HCEC 1CT (cell line): ENCODE measurements at regions not wholly inside any gene's neighbourhood (a gene's known extent, or its start where the extent isn't known, plus 50 kb on each side); places are given as distances from the start of the nearest gene placed in this dataset.

Experiments used
- DNase-seq: peaks from one replicate; pipeline ENCODE4 v3.0.0-alpha.2; 2017

- no peak for DNase-seq
These were observed 75.5 kb upstream of the BOD1 start for GRCh38 chr5:173691931-173692330.

DNA sequence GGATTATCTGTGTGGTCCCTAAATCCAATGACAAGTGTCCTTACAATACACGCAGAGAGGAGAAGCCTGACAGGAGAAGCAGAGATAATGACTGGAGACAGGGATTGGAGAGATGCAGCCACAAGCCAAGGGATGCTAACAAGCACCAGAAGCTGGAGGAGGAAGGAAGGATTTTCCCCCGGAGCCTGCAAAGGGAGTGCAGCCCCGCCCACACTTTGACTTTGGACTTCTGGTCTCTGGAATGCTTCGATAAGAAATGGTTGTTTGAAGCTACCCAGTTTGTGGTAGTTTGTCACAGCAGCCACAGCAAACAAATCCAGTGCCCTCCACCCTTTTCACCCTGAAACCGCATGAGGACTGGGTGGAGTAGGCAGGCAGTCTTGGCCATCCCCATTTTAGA is 77.2 kb upstream of the BOD1 start:
- DNase-seq = no peak

DNA sequence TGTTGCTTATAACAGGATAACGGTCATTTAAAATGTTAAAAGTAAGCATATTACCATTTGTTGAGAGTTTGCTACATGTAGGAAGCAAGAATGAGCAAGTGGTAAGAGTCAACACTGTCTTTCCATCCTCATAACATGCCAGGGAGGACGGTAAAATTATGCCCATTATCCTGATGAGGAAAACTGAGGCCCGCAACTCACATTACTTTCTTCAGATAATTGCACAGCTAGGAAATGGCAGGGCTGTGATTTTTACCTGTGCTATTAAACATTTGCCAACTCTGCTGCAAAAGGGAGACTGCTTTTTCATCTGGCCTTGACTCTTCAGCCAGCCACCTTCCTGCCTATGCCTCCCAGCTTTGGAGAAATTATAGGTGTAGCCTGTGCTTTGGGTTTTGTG is 79.8 kb upstream of the BOD1 start:
- no peak for DNase-seq

DNA sequence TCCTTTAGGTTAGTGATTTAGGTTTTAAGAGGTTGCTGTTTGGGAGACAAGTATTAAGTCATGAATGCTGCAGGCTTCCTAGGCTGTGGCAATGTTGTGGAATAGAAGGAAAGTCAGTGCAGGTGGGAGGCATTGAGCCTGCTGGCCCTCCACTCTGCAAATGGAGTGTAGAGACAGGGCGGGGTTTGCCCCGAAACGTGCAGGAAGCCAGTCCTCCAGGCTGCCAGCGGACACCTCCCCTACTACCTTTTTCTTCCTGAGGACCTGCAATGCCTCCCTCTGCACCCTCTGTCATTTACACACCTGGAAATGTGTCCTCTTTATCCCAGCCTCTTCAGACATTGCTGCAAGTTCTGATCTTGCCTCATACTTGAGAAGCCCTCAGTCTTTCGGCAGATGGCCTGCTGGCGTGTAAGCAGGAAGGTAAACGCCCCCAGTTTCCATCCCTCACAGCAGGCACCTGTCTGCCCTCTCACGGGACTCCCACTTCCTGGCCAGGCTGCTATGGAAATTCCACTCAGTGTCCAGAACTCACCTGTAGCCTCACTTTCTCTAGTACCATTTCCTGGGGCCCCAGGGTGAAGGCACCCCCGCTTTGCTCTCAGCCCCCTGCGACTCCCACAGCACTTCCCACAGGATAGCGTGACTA is 81.6 kb upstream of the BOD1 start:
- no peak for DNase-seq

DNA sequence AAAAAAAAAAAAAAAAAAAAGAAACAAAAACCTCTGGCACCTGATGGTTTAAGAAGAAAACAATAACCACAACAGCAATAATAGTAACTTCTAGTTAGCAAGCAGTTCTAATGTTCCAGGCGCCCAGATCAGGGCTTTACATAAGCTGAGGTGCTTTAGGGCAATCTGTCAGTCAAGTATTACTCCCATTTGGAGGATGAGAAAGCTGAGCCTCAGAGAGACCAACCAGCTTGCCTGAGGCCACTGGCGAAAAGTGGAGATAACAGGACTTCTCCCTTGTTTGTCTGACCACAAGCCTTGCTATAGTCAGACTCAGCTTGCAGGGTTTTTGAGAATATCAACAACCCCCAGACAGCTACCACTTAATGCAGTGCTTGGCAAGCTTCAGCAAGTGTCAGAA is 83.5 kb upstream of the BOD1 start:
- no peak for DNase-seq

GRCh38 chr5:173703466-173703865 is 87.0 kb upstream of the BOD1 start:
- DNase-seq = no peak

DNA sequence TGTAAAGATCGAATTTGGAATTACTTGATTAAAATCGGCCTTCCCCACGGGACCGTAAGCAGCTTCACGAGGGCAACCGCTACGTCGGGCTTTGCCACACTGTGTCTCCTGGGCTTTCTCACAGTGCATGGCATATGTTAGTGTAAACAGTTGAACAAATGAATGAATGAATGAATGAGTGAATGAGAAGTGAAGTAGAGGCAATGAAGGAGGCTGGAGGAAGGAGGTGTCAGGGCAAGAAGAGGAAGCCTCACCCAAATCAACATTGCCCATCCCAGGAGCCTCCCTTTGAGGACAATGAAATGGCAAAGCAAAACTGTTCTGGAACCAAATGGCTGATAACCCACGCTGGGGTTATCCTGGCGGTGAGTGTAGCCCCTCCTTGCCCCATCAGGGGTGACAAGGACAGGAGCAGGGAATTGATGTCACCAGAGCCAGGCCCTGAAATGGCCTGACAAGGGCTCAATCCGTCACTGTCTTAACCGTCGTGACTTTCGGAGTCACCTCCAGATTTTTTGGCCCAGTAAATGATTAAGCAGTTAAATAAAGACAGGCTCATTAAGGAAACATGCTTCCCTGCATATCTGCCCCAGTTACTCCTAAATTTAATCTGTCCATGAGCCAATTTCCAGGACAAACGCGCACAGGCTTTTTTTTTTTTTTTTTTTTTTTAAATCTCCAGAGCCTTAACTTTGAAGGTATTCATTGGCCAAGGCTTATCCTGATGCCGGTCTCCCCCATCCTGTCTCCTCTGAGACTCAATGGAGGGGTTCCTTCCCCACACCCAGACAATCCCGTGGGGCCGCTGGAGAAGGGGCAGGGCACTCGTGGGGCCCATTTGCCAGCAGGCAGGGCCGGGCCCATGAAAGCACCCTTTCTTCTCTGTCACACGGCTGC is 88.4 kb upstream of the BOD1 start:
- no peak for DNase-seq

DNA sequence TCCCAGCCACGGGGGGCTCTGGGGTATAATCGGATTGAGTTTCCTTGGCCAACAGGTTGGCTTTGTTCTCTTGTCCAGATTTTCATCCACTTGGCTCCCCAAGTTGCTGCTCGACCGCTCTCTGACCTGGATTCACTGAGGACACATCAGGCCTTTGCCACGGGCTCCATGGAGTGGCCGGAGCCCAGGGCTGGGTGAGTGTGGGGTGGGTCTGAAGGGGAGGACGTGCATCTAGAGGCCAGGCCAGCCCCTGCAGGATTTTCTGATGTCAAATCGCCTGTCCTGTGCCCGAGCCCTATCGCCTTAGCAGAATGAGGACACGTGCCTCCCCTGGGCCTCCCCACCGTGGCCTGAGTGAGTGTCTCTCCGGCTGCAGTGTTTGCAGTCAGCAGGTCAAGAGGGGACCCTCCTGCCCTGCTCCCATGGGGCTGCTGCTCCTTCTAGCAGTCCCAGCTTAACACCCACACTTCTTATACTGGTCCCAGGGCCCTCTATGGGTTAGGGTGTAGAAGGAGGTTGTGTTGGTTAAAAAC is 89.1 kb upstream of the BOD1 start:
- DNase-seq = no peak

- no peak for DNase-seq
These were observed 90.2 kb upstream of the BOD1 start for GRCh38 chr5:173706700-173707099.

- no peak for DNase-seq
These were observed 90.9 kb upstream of the BOD1 start for GRCh38 chr5:173707392-173707791.

DNA sequence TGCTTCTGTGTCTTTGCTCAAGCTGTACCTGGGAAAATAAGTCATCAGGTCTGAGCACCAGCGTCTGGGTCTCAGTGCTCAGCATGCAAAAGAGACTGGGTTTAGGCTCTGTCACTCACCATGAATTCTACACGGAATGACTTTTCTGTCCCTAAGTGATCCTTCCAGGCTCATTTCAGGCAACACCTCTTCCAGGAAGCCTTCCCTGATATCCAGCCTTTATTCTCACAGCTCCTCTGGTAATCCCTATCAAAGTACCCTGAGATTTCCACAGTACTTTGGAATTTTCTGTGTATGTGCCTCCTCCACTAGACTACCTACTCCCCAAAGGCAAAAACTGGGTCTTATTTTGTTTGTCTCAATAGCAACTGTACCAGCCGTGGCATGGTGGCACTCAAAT is 92.7 kb upstream of the BOD1 start:
- no peak for DNase-seq

- no peak for DNase-seq
These were observed 93.3 kb upstream of the BOD1 start for GRCh38 chr5:173709761-173710160.

- no peak for DNase-seq
These were observed 94.1 kb upstream of the BOD1 start for GRCh38 chr5:173710528-173710927.

GRCh38 chr5:173711466-173711865 is 95.0 kb upstream of the BOD1 start:
- DNase-seq = no peak

GRCh38 chr5:173712609-173713175 is 96.2 kb upstream of the BOD1 start:
- DNase-seq = no peak

DNA sequence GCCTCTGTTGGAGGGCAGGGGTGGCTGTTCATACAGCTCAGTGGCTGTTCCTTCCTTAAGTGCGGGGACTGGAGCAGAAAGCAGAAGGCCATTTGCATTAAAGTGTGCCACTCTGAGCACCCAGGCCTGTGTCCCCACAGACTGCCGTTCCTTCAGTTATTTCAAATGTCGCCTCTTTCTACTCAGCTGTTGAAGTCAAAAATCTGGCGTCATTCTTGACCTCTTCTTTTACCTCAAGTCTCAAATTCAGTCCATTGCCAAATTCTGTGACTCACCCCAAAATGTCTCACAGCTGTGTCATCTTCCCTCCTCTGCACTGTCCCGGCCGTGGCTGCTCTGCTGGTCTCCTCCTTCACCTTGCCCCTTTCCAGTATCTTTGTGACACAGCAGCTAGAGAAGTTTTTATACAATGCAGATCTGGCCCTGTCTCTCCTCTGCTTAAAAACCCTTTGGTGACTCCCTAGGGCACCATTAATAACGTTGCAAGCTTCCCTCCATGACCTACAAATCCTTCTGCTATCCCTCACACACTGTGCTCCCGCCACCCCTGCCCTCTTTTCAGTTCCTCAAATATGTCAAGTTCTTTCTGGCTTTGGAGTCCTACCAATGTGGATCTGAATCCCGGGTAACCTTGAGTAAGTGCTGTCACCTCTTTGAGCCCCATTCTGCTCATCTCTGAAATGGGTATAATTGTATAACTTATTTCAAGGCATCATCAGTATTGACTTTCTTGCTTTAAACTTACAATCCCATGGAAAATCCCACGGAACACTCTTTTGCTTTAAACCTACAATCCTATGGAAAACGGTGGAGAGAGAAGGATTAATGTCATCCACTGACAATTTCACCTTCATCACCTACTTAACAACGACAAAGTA is 98.3 kb upstream of the BOD1 start:
- DNase-seq = peak; percentile 78

DNA sequence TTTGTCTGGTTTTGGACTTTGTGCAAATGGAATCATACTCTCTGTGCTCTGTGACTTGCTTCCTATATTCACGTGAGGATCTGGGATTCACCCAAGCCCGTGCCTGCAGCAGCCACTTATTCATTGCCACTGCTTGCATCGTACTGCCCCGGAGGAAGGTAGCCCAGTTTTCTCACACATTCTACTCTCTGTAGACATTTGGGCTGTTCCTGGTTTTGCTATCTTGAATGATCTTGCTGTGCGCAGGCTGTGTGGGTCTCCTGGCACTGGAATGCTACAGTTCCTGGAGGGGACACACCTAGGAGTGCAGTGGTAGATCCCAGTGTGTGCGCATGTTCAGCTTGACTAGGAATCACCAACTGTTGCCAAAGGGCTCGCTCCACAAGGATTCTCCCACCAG is 99.2 kb upstream of the BOD1 start:
- DNase-seq = no peak

- no peak for DNase-seq
These were observed 99.7 kb upstream of the BOD1 start for GRCh38 chr5:173716058-173716682.

DNA sequence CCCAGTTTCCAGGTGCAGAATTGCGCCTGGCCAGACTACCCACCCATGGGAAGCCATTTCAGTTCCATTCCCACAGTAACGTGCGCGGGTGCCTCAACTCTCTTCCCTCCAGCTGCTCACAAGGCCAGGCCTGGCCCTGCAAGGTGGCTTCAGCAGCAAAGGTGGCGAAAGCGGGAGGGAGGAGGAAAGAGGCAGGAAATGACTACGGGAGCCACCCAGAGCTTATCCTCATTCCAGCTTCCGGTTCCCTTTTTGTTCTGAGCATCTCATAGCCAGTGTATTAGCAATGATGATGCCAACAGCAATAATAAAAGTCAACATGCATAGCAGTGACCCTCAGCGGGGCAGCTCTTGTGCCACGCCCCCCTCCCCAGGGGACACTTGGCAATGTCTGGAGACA is 101.5 kb upstream of the BOD1 start:
- DNase-seq = no peak

DNA sequence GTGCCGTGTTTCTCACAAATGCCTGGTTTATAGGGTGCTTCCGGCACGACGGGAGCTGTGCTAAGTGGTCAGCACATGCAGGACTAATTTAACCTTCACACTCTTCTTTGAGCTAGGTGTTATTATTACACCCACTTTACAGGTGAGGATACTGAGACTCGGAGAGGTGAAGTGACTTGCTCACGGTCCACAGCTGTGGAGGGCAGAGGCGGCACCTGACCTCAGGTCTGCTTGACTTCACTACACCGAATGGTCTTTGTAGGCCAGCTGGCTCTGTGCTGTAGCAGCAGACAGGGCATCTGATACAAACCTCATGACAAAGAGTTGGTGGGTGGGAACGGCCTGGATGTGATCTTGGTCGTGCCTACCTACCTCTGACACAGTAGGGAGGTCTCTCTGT is 102.0 kb upstream of the BOD1 start:
- no peak for DNase-seq

- DNase-seq = no peak
These were observed 103.3 kb upstream of the BOD1 start for GRCh38 chr5:173719731-173720082.

DNA sequence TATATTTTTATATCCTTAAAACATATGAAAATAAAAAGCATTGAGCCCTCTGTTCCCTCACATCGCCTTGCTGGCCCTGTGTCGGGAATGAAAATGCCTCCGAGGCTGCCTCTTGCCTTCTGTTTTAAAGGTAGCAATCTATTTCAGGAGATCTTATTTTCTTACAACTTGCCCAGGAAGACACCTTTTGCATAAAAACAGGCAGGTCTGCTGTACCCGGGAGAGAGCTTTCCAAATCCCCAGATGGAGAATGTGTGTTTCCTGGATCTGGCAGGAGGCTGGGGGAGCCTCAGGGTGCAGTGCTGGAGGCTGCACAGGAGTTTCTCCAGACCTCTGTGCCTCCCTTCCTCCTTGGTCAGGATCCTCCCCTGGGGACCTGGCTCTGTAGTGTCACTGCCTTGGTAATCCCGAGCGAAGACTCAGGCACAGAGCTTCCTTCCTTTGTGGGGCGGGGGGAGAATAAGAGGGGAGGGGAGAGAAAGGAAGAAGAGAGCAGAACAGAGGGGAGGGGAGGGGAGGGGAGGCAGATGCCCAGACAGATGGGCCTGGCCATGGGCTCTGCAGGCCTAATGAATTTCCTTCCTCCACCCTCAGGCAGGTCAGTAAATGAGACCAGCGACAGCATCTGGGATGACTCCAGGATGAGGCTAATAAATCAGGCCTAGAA is 104.0 kb upstream of the BOD1 start:
- DNase-seq = no peak
